H1 (cell line): ENCODE measurements at regions not wholly inside any gene's neighbourhood (a gene's known extent, or its start where the extent isn't known, plus 50 kb on each side); places are given as distances from the start of the nearest gene placed in this dataset.

ENCODE experiments used
- CTCF ChIA-PET: fragments of 300-600 bp; sonication (Branson Sonifier 250); formaldehyde crosslinking; loops from one replicate; lab custom pipeline; 2021; ENCODE audit not compliant: partially characterized antibody; lab: Charles Lee
- POLR2A ChIA-PET: fragments of 300-600 bp; sonication (Branson Sonifier 250); formaldehyde crosslinking; loops from one replicate; lab custom pipeline; 2021; ENCODE audit warnings: inconsistent platforms; ENCODE audit not compliant: partially characterized antibody; lab: Charles Lee
- DNase-seq, 2 experiments: peaks; one replicate each; pipeline versions ENCODE4 v3.0.0 to v3.0.0-alpha.2; 2010 to 2022; ENCODE audit warnings: low spot score in 2 of 2, low read depth in 1 of 2, mixed read lengths in 1 of 2
- FAIRE-seq: peaks from 2 replicates; lab custom pipeline; 2011; peaks lifted over from hg19 to GRCh38; lab: Jason Lieb, UNC
- H2AFZ ChIP-seq: 2 replicates; pipeline ENCODE4 v1.8.1; 2012; ENCODE audit warnings: low read length, inconsistent platforms
- H2AK5ac ChIP-seq: 2 replicates; pipeline ENCODE4 v1.6.1; 2013; ENCODE audit warnings: low read depth, low read length
- H2BK120ac ChIP-seq: replicated peaks from 2 replicates; pipeline ENCODE3; 2013; ENCODE audit warnings: low read depth, low read length, inconsistent platforms
- H2BK12ac ChIP-seq: 2 replicates; pipeline ENCODE4 v1.6.1; 2013; ENCODE audit warnings: low read depth, low read length
- H2BK15ac ChIP-seq: 2 replicates; pipeline ENCODE4 v1.6.1; 2013; ENCODE audit warnings: low read length
- H2BK20ac ChIP-seq: 2 replicates; pipeline ENCODE4 v1.6.1; 2013; ENCODE audit warnings: low read length
- H2BK5ac ChIP-seq: 2 replicates; pipeline ENCODE4 v1.6.1; 2013; ENCODE audit warnings: low read depth, low read length
- H3K14ac ChIP-seq: 2 replicates; pipeline ENCODE4 v1.6.1; 2013; ENCODE audit warnings: inconsistent platforms; ENCODE audit not compliant: insufficient read length
- H3K18ac ChIP-seq: 2 replicates; pipeline ENCODE4 v1.6.1; 2013; ENCODE audit warnings: low read length; ENCODE audit errors: extremely low read depth
- H3K23ac ChIP-seq: 2 replicates; pipeline ENCODE4 v1.6.1; 2013; ENCODE audit warnings: inconsistent platforms; ENCODE audit not compliant: insufficient read length
- H3K23me2 ChIP-seq: 2 replicates; pipeline ENCODE4 v1.6.1; 2013; ENCODE audit warnings: low read depth, low read length
- H3K27ac ChIP-seq: 2 replicates; pipeline ENCODE4 v1.6.1; 2011; ENCODE audit warnings: low read depth, low read length, inconsistent platforms
- H3K27me3 ChIP-seq, 4 experiments: replicated peaks in 1 of 4; 1 replicate in 1 of 4; 2 replicates in 3 of 4; pipeline versions ENCODE4 v1.6.1 to v1.8.1; 2011 to 2013; ENCODE audit warnings: low read length in 3 of 4, mild to moderate bottlenecking in 3 of 4, inconsistent platforms in 2 of 4, mixed read lengths in 2 of 4, moderate library complexity in 1 of 4; ENCODE audit not compliant: control insufficient read depth in 3 of 4, insufficient read depth in 3 of 4; ENCODE audit errors: extremely low read depth in 1 of 4
- H3K36me3 ChIP-seq, 4 experiments: 2 replicates each; pipeline versions ENCODE4 v1.6.1 to v1.8.1; 2011 to 2013; ENCODE audit warnings: mild to moderate bottlenecking in 4 of 4, low read length in 3 of 4, moderate library complexity in 2 of 4, control low read depth in 1 of 4, inconsistent platforms in 1 of 4; ENCODE audit not compliant: insufficient read depth in 4 of 4, control insufficient read depth in 2 of 4
- H3K4ac ChIP-seq: replicated peaks from 2 replicates; pipeline ENCODE3; 2013; ENCODE audit warnings: low read length, low read depth, mixed read lengths, inconsistent platforms; ENCODE audit not compliant: insufficient read length
- H3K4me1 ChIP-seq, 4 experiments: replicated peaks in 1 of 4; 1 replicate in 1 of 4; 2 replicates in 3 of 4; pipeline versions ENCODE4 v1.6.1 to v1.8.1; 2011 to 2013; ENCODE audit warnings: low read length in 3 of 4, inconsistent platforms in 2 of 4, mixed read lengths in 1 of 4; ENCODE audit not compliant: insufficient read depth in 4 of 4, control insufficient read depth in 3 of 4
- H3K4me2 ChIP-seq, 2 experiments: 2 replicates each; pipeline versions ENCODE4 v1.6.1 to v1.8.1; 2011 to 2013; ENCODE audit warnings: low read depth in 2 of 2, low read length in 2 of 2, control low read depth in 1 of 2, inconsistent platforms in 1 of 2, mild to moderate bottlenecking in 1 of 2; ENCODE audit not compliant: insufficient read depth in 1 of 2
- H3K4me3 ChIP-seq, 4 experiments: fragments of 200-600, 300-600 bp in 1 of 4; sonication (generic), shearing (Covaris generic), sonication (Bioruptor Twin) in 1 of 4; 2 replicates each; pipeline versions ENCODE4 v1.5.1 to v1.8.1; 2011 to 2016; ENCODE audit warnings: low read length in 4 of 4, low read depth in 3 of 4, control low read depth in 2 of 4, inconsistent platforms in 2 of 4, mild to moderate bottlenecking in 2 of 4, mixed read lengths in 1 of 4, moderate library complexity in 1 of 4; ENCODE audit not compliant: insufficient read depth in 2 of 4; ENCODE audit errors: extremely low read depth in 1 of 4
- H3K56ac ChIP-seq: replicated peaks from 2 replicates; pipeline ENCODE3; 2013; ENCODE audit warnings: low read depth, mild to moderate bottlenecking, mixed read lengths, low read length, inconsistent platforms; ENCODE audit not compliant: insufficient read length
- H3K79me1 ChIP-seq: 2 replicates; pipeline ENCODE4 v1.6.1; 2013; ENCODE audit warnings: low read depth, low read length, control low read depth
- H3K79me2 ChIP-seq, 2 experiments: 2 replicates each; pipeline versions ENCODE4 v1.6.1 to v1.8.1; 2012 to 2013; ENCODE audit warnings: low read length in 2 of 2, mild to moderate bottlenecking in 2 of 2, inconsistent platforms in 1 of 2; ENCODE audit not compliant: insufficient read depth in 2 of 2, control insufficient read depth in 1 of 2
- H3K9ac ChIP-seq, 4 experiments: replicated peaks in 1 of 4; 1 replicate in 1 of 4; 2 replicates in 3 of 4; pipeline versions ENCODE4 v1.6.1 to v1.8.1; 2011 to 2013; ENCODE audit warnings: low read depth in 3 of 4, low read length in 3 of 4, control low read depth in 2 of 4, mild to moderate bottlenecking in 2 of 4, moderate library complexity in 2 of 4, inconsistent platforms in 1 of 4; ENCODE audit errors: extremely low read depth in 1 of 4
- H3K9me3 ChIP-seq, 2 experiments: 2 replicates each; pipeline versions ENCODE4 v1.6.1 to v1.8.1; 2012 to 2013; ENCODE audit warnings: mild to moderate bottlenecking in 2 of 2, moderate library complexity in 2 of 2, control low read depth in 1 of 2, inconsistent platforms in 1 of 2, low read depth in 1 of 2, low read length in 1 of 2, mixed read lengths in 1 of 2; ENCODE audit not compliant: insufficient read depth in 2 of 2
- H4K20me1 ChIP-seq, 2 experiments: replicated peaks in 1 of 2; 2 replicates each; pipeline versions ENCODE3 to v1.8.1; 2011 to 2013; ENCODE audit warnings: inconsistent platforms in 2 of 2, low read length in 2 of 2, mild to moderate bottlenecking in 1 of 2; ENCODE audit not compliant: insufficient read depth in 2 of 2, control insufficient read depth in 1 of 2
- H4K5ac ChIP-seq: 2 replicates; pipeline ENCODE4 v1.6.1; 2013; ENCODE audit warnings: low read length, low read depth, mixed read lengths, inconsistent platforms; ENCODE audit not compliant: insufficient read length
- H4K8ac ChIP-seq: 2 replicates; pipeline ENCODE4 v1.8.0; 2013; ENCODE audit warnings: mild to moderate bottlenecking, moderate library complexity, low read length, inconsistent platforms; ENCODE audit not compliant: insufficient read depth; ENCODE audit errors: extremely low read depth
- H4K91ac ChIP-seq: replicated peaks from 2 replicates; pipeline ENCODE3; 2013; ENCODE audit warnings: low read length, mixed read lengths, inconsistent platforms; ENCODE audit not compliant: insufficient read length
- EP300 ChIP-seq, 2 experiments: IDR thresholded peaks; 1 replicate in 1 of 2; 2 replicates in 1 of 2; pipeline ENCODE4 v1.6.1; 2011 to 2012; ENCODE audit warnings: low read depth in 2 of 2, low read length in 2 of 2, mild to moderate bottlenecking in 2 of 2, borderline replicate concordance in 1 of 2, inconsistent platforms in 1 of 2, moderate library complexity in 1 of 2
- RAD21 ChIP-seq, 2 experiments: IDR thresholded peaks in 1 of 2; conservative IDR thresholded peaks in 1 of 2; 2 replicates each; pipeline ENCODE4 v1.6.1; 2011; ENCODE audit warnings: low read depth in 2 of 2, low read length in 2 of 2, improper control_type of control experiment in 1 of 2, inconsistent platforms in 1 of 2, mild to moderate bottlenecking in 1 of 2, moderate library complexity in 1 of 2
- RBBP5 ChIP-seq: IDR thresholded peaks from 2 replicates; pipeline ENCODE4 v1.7.1; 2012; ENCODE audit warnings: low read depth, mild to moderate bottlenecking, inconsistent platforms, low read length, moderate library complexity, borderline replicate concordance
- SIX5 ChIP-seq: IDR thresholded peaks from 2 replicates; pipeline ENCODE4 v1.6.1; 2011; ENCODE audit warnings: mild to moderate bottlenecking, low read depth, low read length
- SRF ChIP-seq: IDR thresholded peaks from 2 replicates; pipeline ENCODE4 v1.6.1; 2011; ENCODE audit warnings: mild to moderate bottlenecking, low read depth, low read length, moderate library complexity
- SUZ12 ChIP-seq: fragments of 200-600 bp; sonication (generic); IDR thresholded peaks from 2 replicates; pipeline ENCODE4 v1.6.1; 2012; ENCODE audit warnings: mild to moderate bottlenecking, inconsistent platforms, low read length, moderate library complexity, mixed read lengths
- WGBS, 2 experiments: shearing (Covaris generic) in 1 of 2; methylation state at CpG; one replicate each; pipeline versions ENCODE4 v1.1.6 to v1.1.7; 2013 to 2015; ENCODE audit warnings: low lambda C conversion rate in 2 of 2, mixed read lengths in 2 of 2, inconsistent platforms in 1 of 2, low coverage in 1 of 2, missing lambda C conversion rate in 1 of 2; ENCODE audit not compliant: insufficient replicate concordance in 2 of 2, insufficient coverage in 1 of 2, insufficient read length in 1 of 2; ENCODE audit errors: extremely low coverage in 1 of 2, missing lambda C conversion rate in 1 of 2; 5-methylcytosine and 5-hydroxymethylcytosine counted together

DNA sequence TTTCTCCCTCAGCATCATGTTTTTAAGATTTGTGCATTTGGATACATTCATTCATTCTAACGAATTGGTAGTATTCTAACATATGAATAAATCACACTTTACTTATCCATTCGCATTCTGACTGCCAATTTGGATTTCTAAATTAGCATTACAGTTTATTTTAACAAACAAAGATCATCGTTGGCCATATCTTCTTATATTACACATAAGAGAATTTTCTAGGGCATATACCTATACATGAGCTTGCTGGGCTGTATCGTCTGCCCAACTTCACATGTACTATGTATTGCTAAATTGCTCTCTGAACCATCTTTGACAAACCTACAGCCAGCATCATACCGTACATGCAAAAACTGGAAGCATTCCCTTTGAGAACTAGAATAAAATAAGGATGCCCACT, 265.8 kb upstream of the PPP2R3A start:
- no peak overlapping the region for H4K5ac ChIP-seq
- H3K27me3 ChIP-seq = no peaks in the 10 kb centered on the region
- no peak overlapping the region for H2AK5ac ChIP-seq
- H2BK12ac ChIP-seq = no peak overlapping the region
- H2BK5ac ChIP-seq = no peak overlapping the region
- no peak overlapping the region for H3K9ac ChIP-seq
- H3K23ac ChIP-seq = no peak overlapping the region
- no peak overlapping the region for H2AFZ ChIP-seq
- H3K36me3 ChIP-seq = no peaks in the 10 kb centered on the region
- no peaks in the 10 kb centered on the region for H3K23me2 ChIP-seq
- no peak overlapping the region for H2BK120ac ChIP-seq
- POLR2A ChIA-PET = no interaction called here
- no peaks in the 10 kb centered on the region for H4K20me1 ChIP-seq
- FAIRE-seq (no peak), DNase-seq (no peak)
- no peak overlapping the region for H3K14ac ChIP-seq
- no peak overlapping the region for H2BK20ac ChIP-seq
- H3K79me2 ChIP-seq = no peaks in the 10 kb centered on the region
- TF ChIP-seq SUZ12 (no peak), SIX5 (no peak), RAD21 (IDR thresholded peaks at IDR 0.05 in 1 of 2, conservative IDR thresholded peaks at IDR 0.05 in 1 of 2; ENCODE audit: low read depth in 2 of 2, low read length in 2 of 2) (no peak), SRF (no peak), EP300 (IDR thresholded peaks at IDR 0.05; ENCODE audit: borderline replicate concordance in 1 of 2, low read depth in 2 of 2, low read length in 2 of 2) (no peak), RBBP5 (no peak)
- H3K4ac ChIP-seq = peak overlapping the region; percentile 46
- H3K9me3 ChIP-seq = no peaks in the 10 kb centered on the region
- no peak overlapping the region for H3K18ac ChIP-seq
- no peak overlapping the region for H3K27ac ChIP-seq
- H3K4me3 ChIP-seq = no peak overlapping the region
- no peaks in the 10 kb centered on the region for H3K4me1 ChIP-seq
- H4K8ac ChIP-seq = no peak overlapping the region
- CTCF ChIA-PET = no interaction called here
- no peak overlapping the region for H2BK15ac ChIP-seq
- H3K4me2 ChIP-seq = no peak overlapping the region
- no peak overlapping the region for H4K91ac ChIP-seq
- WGBS, 2 experiments = 91% methylated on average over 5 of the region's 5 CpGs; no CpG with 5 or more reads in 1 of the 2 experiments
- no peak overlapping the region for H3K56ac ChIP-seq
- no peaks in the 10 kb centered on the region for H3K79me1 ChIP-seq
